ENCODE measurements at regions not wholly inside any gene's neighbourhood (a gene's known extent, or its start where the extent isn't known, plus 50 kb on each side); places are given as distances from the start of the nearest gene placed in this dataset.
"Not testable (repeated sequence)": the region's sequence is repeated elsewhere in the genome, so short reads cannot be mapped to it uniquely, and the experiment has no call there.

GRCh38 chr4:171516694-171517093 lies 296.5 kb upstream of the GALNTL6 start:
- DNase-seq (ENCODE audit: low read depth, low spot score), result no peak
- H3K4me3 ChIP-seq (ENCODE audit: low read depth, low read length), result no peak overlapping the region
- no peak for TF ChIP-seq CTCF (IDR thresholded peaks at IDR 0.05; ENCODE audit: low read depth, low read length)
- in situ Hi-C loops (cut with HindIII; ENCODE audit: low sequenced_read_pairs), result no loop called here

GRCh38 chr4:171484681-171485080 lies 328.5 kb upstream of the GALNTL6 start:
- TF ChIP-seq CTCF (IDR thresholded peaks at IDR 0.05; ENCODE audit: low read depth, low read length), result no peak
- no peak for DNase-seq (ENCODE audit: low read depth, low spot score)
- in situ Hi-C loops (cut with HindIII; ENCODE audit: low sequenced_read_pairs), result no loop called here
- H3K4me3 ChIP-seq (ENCODE audit: low read depth, low read length), result no peak overlapping the region

GRCh38 chr4:171478181-171478580 lies 335.0 kb upstream of the GALNTL6 start:
- in situ Hi-C loops (cut with HindIII; ENCODE audit: low sequenced_read_pairs), result no loop called here
- no peak for TF ChIP-seq CTCF (IDR thresholded peaks at IDR 0.05; ENCODE audit: low read depth, low read length)
- H3K4me3 ChIP-seq (ENCODE audit: low read depth, low read length), result no peak overlapping the region
- no peak for DNase-seq (ENCODE audit: low read depth, low spot score)

- DNase-seq (ENCODE audit: low read depth, low spot score); in situ Hi-C loops (cut with HindIII; ENCODE audit: low sequenced_read_pairs); H3K4me3 ChIP-seq (ENCODE audit: low read depth, low read length): not testable (repeated sequence)
Measured at GRCh38 chr4:171475111-171475510, 338.1 kb upstream of the GALNTL6 start.

- H3K4me3 ChIP-seq (ENCODE audit: low read depth, low read length), result no peak overlapping the region
- in situ Hi-C loops (cut with HindIII; ENCODE audit: low sequenced_read_pairs), result no loop called here
- DNase-seq (ENCODE audit: low read depth, low spot score), result no peak
- no peak for TF ChIP-seq CTCF (IDR thresholded peaks at IDR 0.05; ENCODE audit: low read depth, low read length)
Measured at GRCh38 chr4:171473155-171473554, 340.0 kb upstream of the GALNTL6 start.

- in situ Hi-C loops (cut with HindIII; ENCODE audit: low sequenced_read_pairs), result no loop called here
- no peak for DNase-seq (ENCODE audit: low read depth, low spot score)
- H3K4me3 ChIP-seq (ENCODE audit: low read depth, low read length), result no peak overlapping the region
- TF ChIP-seq CTCF (IDR thresholded peaks at IDR 0.05; ENCODE audit: low read depth, low read length), result no peak
Measured at GRCh38 chr4:171472230-171472629, 341.0 kb upstream of the GALNTL6 start.

GRCh38 chr4:171464499-171464898 lies 348.7 kb upstream of the GALNTL6 start:
- H3K4me3 ChIP-seq (ENCODE audit: low read depth, low read length), result no peak overlapping the region
- in situ Hi-C loops (cut with HindIII; ENCODE audit: low sequenced_read_pairs), result no loop called here
- no peak for TF ChIP-seq CTCF (IDR thresholded peaks at IDR 0.05; ENCODE audit: low read depth, low read length)
- DNase-seq (ENCODE audit: low read depth, low spot score), result no peak

Measured in astrocyte of the spinal cord (primary cell).